ENCODE measurements at regions not wholly inside any gene's neighbourhood (a gene's known extent, or its start where the extent isn't known, plus 50 kb on each side); places are given as distances from the start of the nearest gene placed in this dataset.

DNA sequence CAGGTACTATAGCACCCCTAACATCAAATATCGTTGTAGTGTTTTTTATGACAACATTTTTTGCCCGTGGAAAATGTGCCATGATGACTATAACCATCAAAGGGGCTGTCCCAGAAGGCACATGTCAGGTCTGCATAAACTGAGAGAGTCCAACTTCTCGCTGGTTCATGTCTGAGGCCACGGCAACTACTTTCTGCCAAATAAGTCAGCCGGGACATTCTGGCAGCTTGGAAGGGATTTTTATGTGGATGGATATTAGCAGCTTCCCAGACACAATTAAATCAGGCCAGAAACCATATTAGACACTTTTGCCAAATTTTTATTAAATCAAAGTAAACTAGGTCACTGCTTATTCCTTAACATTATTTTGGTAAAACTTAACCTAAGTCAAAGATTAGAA is 477.4 kb upstream of the FZD8 start:
- Histone ChIP-seq H4K8ac (ENCODE audit: low read depth in 2 of 2, low read length in 2 of 2) (no peak overlapping the region), H3K27ac (ENCODE audit: insufficient read depth, low read length) (no peak overlapping the region), H2BK15ac (ENCODE audit: low read depth, low read length) (no peak overlapping the region), H3K9me1 (ENCODE audit: insufficient read depth, low read length) (no peaks in the 10 kb centered on the region; the same call in 1 of the 2 replicates), H3K18ac (ENCODE audit: low read depth, low read length) (no peak overlapping the region), H3K27me3 (ENCODE audit: control insufficient read depth, insufficient read depth, low read length) (no peaks in the 10 kb centered on the region), H3K4me3 (ENCODE audit: insufficient read depth, low read depth, low read length) (no peak overlapping the region), H2BK20ac (ENCODE audit: low read depth, low read length) (no peak overlapping the region), H2BK120ac (ENCODE audit: low read depth, low read length) (no peak overlapping the region), H4K20me1 (ENCODE audit: insufficient read depth, low read length) (no peaks in the 10 kb centered on the region), H3K4me1 (ENCODE audit: control insufficient read depth, insufficient read depth, low read length) (peaks cover 6% of the 10 kb centered on the region; the same call in 1 of the 2 replicates), H3K56ac (ENCODE audit: extremely low read depth, insufficient read depth, low read length) (no peak overlapping the region), H3K4ac (ENCODE audit: low read depth, low read length) (no peak overlapping the region), H2AK5ac (ENCODE audit: low read depth, low read length) (no peak overlapping the region), H4K91ac (ENCODE audit: insufficient read depth, low read depth, low read length) (no peak overlapping the region), H3K14ac (replicated peaks; ENCODE audit: low read depth, low read length) (no peak overlapping the region), H2BK5ac (ENCODE audit: low read depth, low read length, poor library complexity, severe bottlenecking) (no peak overlapping the region), H2AK9ac (replicated peaks; ENCODE audit: low read depth, low read length, poor library complexity) (no peak overlapping the region), H3K23ac (ENCODE audit: low read depth, low read length) (no peak overlapping the region), H3K79me1 (ENCODE audit: low read depth in 1 of 2, low read length in 2 of 2) (no peaks in the 10 kb centered on the region), H4K5ac (ENCODE audit: low read depth, low read length) (no peak overlapping the region), H3K9ac (ENCODE audit: low read depth, low read length) (no peak overlapping the region), H2AFZ (replicated peaks; ENCODE audit: low read length, poor library complexity) (no peak overlapping the region), H3K9me3 (ENCODE audit: control insufficient read depth, insufficient read depth, low read length) (no peaks in the 10 kb centered on the region), H3K4me2 (ENCODE audit: low read depth, low read length) (no peak overlapping the region), H3K36me3 (ENCODE audit: control insufficient read depth, insufficient read depth, low read length) (no peaks in the 10 kb centered on the region)
- ChIA-PET CTCF (no interaction called here), POLR2A (ENCODE audit: unreplicated experiment) (no interaction called here)
- no TSS peak for BruUV-seq (replicated peaks)
- dilution Hi-C loops (cut with HindIII; ENCODE audit: low sequenced_read_pairs, unreplicated experiment) (no loop called here), in situ Hi-C loops (cut with MboI; ENCODE audit: low sequenced_read_pairs) (no loop called here), intact Hi-C loops (cut with micrococcal nuclease) (no loop called here)
- ATAC-seq (ENCODE audit: low read depth) (no peak), DNase-seq (no peak)
- TF ChIP-seq MXI1 (IDR thresholded peaks at IDR 0.05; ENCODE audit: borderline replicate concordance, low read depth, low read length) (no peak), RFX5 (IDR thresholded peaks at IDR 0.05; ENCODE audit: low read depth, low read length) (no peak), FOS (IDR thresholded peaks at IDR 0.05; ENCODE audit: low read depth, low read length) (no peak), RAD21 (IDR thresholded peaks at IDR 0.05; ENCODE audit: low read length) (no peak), CEBPB (IDR thresholded peaks at IDR 0.05; ENCODE audit: low read depth, low read length) (no peak), BHLHE40 (IDR thresholded peaks at IDR 0.05; ENCODE audit: low read depth, low read length) (no peak), NFE2L2 (IDR thresholded peaks at IDR 0.05; ENCODE audit: low read depth, low read length) (no peak), USF2 (IDR thresholded peaks at IDR 0.05; ENCODE audit: low read depth, low read length) (no peak), CHD1 (IDR thresholded peaks at IDR 0.05; ENCODE audit: low read depth, low read length) (no peak)
- 69% methylated on average over 2 of the region's 5 CpGs; no CpG with 5 or more reads in 1 of the 2 experiments for WGBS, 2 experiments (ENCODE audit: extremely low coverage in 2 of 2, insufficient read length in 1 of 2)

Data from IMR-90 (cell line).